ENCODE measurements at regions not wholly inside any gene's neighbourhood (a gene's known extent, or its start where the extent isn't known, plus 50 kb on each side); places are given as distances from the start of the nearest gene placed in this dataset.

- no peak for FAIRE-seq
Measured at GRCh38 chr1:227449741-227450441, 113.5 kb upstream of the ZNF678 start.

GRCh38 chr1:227449051-227449450 is 114.3 kb upstream of the ZNF678 start:
- FAIRE-seq: no peak

GRCh38 chr1:227447531-227447990 is 115.8 kb upstream of the ZNF678 start:
- FAIRE-seq: no peak

- FAIRE-seq: no peak
Measured at GRCh38 chr1:227445746-227446145, 117.6 kb upstream of the ZNF678 start.

- FAIRE-seq: no peak
Measured at GRCh38 chr1:227445092-227445674, 118.2 kb upstream of the ZNF678 start.

GRCh38 chr1:227440182-227440581 is 121.9 kb upstream of the CDC42BPA start:
- no peak for FAIRE-seq

- FAIRE-seq: peak; percentile 97
Measured at GRCh38 chr1:227437495-227438008, 119.3 kb upstream of the CDC42BPA start.

- no peak for FAIRE-seq
Measured at GRCh38 chr1:227434808-227435444, 116.6 kb upstream of the CDC42BPA start.

GRCh38 chr1:227433663-227434341 is 115.5 kb upstream of the CDC42BPA start:
- no peak for FAIRE-seq

- no peak for FAIRE-seq
Measured at GRCh38 chr1:227432981-227433380, 114.7 kb upstream of the CDC42BPA start.

- FAIRE-seq: no peak
Measured at GRCh38 chr1:227432181-227432535, 113.9 kb upstream of the CDC42BPA start.

- FAIRE-seq: peak; percentile 31
Measured at GRCh38 chr1:227429447-227430359, 111.4 kb upstream of the CDC42BPA start.

- peak; percentile 56 for FAIRE-seq
Measured at GRCh38 chr1:227428803-227429202, 110.5 kb upstream of the CDC42BPA start.

- FAIRE-seq: no peak
Measured at GRCh38 chr1:227427411-227427810, 109.1 kb upstream of the CDC42BPA start.

GRCh38 chr1:227424953-227425352 is 106.7 kb upstream of the CDC42BPA start:
- no peak for FAIRE-seq

GRCh38 chr1:227424159-227424680 is 105.9 kb upstream of the CDC42BPA start:
- FAIRE-seq: no peak

- FAIRE-seq: no peak
Measured at GRCh38 chr1:227422581-227422980, 104.3 kb upstream of the CDC42BPA start.

GRCh38 chr1:227420147-227420546 is 101.9 kb upstream of the CDC42BPA start:
- no peak for FAIRE-seq

GRCh38 chr1:227417756-227418480 is 99.6 kb upstream of the CDC42BPA start:
- no peak for FAIRE-seq

GRCh38 chr1:227416156-227416830 is 98.0 kb upstream of the CDC42BPA start:
- no peak for FAIRE-seq

All from TTC549 (cell line).